ENCODE measurements at regions not wholly inside any gene's neighbourhood (a gene's known extent, or its start where the extent isn't known, plus 50 kb on each side); places are given as distances from the start of the nearest gene placed in this dataset.

DNA sequence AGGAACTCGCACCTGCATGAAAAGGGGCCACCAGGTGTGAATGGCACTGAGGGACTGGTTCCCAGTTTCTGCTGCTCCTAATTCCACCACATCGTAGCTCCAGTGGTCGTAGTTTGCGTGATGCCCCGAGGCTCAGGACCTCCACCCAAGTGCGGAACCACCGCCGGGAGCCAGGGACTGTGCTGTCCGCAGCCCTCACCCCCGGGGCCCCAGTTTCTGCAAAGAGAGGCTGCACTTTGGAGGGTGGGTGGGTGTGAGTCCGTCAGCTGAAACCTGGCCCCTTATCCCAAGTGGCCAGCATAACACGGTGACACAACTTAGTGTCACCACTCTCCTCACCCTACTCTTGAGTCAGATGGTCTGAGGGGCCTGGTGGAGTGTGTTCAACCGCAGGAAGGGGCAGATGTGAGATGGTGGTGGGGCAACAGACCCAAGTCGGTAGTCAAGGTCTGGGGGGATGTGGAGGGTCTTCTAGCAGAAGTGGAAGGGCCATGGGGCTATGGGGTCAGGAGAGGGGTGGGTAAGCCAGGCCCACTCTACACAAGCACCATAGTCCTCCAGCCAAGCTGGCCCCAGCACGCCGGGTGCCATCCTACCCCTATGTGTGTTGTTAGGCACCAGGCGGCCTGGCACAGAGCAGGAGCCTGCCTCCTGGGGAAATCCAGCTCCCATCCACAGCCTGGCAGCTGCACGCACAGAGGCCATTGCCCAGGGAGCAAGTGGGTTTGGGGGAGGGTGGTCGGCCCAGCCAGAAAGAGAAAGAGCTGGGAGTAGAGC is 1301.6 kb downstream of the UQCRFS1 start:
- TF ChIP-seq, protein P1, sequence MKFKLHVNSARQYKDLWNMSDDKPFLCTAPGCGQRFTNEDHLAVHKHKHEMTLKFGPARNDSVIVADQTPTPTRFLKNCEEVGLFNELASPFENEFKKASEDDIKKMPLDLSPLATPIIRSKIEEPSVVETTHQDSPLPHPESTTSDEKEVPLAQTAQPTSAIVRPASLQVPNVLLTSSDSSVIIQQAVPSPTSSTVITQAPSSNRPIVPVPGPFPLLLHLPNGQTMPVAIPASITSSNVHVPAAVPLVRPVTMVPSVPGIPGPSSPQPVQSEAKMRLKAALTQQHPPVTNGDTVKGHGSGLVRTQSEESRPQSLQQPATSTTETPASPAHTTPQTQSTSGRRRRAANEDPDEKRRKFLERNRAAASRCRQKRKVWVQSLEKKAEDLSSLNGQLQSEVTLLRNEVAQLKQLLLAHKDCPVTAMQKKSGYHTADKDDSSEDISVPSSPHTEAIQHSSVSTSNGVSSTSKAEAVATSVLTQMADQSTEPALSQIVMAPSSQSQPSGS (IDR thresholded peaks at IDR 0.05; ENCODE audit: low read length): no peak
- TF ChIP-seq, protein P2, sequence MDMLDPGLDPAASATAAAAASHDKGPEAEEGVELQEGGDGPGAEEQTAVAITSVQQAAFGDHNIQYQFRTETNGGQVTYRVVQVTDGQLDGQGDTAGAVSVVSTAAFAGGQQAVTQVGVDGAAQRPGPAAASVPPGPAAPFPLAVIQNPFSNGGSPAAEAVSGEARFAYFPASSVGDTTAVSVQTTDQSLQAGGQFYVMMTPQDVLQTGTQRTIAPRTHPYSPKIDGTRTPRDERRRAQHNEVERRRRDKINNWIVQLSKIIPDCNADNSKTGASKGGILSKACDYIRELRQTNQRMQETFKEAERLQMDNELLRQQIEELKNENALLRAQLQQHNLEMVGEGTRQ (IDR thresholded peaks at IDR 0.05; ENCODE audit: borderline replicate concordance, low read depth, low read length): no peak
